HG03103 (cell line): ENCODE measurements at regions not wholly inside any gene's neighbourhood (a gene's known extent, or its start where the extent isn't known, plus 50 kb on each side); places are given as distances from the start of the nearest gene placed in this dataset.

Experiments used
- ATAC-seq: cut with Tn5 transposase; IDR thresholded peaks from one replicate; pipeline ENCODE4 v1.9.1; 2021; ENCODE audit warnings: low read depth; ENCODE audit not compliant: unreplicated experiment

DNA sequence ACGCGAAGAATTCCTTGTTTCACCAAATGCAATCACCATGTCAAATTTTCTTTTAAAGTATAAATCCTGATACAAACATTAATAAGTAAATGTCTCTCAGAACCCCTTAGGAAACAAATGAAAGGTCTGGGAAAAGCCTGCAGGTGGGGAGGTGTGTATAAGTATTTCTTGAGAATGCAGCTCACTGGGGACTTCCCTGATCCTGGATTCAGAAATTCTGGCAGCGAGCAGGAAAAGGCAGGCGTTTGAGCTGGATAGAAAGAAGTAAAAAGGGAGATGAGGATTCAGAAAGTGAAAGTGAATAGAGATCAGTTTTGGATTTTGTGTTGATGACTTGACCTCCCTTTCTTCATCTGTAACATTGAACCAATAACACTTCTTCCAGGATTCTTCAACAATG is 68.3 kb upstream of the CTSC start:
- ATAC-seq = no peak

DNA sequence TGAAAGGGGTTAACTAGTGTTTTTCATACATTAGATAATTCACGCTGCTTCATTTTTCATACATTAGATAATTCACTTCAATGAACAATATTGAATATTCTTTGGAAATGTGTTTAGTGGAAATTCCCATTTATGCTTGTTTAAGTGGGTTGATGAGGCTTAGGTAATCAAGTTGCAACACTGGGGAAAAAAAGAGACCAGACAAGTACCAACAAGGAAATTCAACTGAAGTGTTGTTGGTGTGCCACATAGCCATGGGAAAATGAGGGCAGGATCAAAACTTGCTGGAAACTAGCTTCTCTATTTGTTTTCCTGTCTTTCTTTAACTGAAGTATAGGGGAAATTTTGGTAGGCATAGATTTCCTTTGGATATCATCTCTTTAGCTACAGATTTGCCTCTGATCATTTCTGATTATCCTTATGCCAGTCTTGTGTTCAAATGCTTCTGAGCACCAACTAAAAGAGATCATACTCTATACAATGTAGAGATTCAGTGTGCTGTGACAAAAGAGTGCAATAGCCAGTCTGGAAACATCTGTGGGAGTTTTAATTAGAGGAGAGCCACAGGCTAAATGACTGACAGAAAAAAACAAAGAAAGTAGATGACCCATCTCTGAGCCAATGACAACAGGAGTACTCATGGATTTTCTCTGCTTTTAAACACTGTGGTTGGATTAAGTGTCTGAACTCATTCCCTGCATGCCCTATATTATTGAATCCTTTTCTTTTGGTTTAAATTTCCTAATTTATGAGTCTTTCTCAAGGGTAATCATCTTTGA is 67.6 kb upstream of the CTSC start:
- no peak for ATAC-seq

DNA sequence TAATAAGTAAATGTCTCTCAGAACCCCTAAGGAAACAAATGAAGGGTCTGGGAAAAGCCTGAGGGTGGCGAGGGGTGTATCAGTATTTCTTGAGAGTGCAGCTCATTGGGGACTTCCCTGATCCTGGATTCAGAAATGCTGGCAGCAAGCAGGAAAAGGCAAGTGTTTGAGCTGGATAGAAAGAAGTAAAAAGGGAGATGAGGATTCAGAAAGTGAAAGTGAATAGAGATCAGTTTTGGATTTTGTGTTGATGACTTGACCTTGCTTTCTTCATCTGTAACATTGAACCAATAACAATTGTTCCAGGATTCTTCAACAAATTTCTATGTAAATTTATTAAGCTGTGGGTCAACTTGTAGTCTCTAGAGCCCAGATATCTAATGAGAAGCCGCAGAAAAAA is 66.9 kb upstream of the CTSC start:
- ATAC-seq = no peak

DNA sequence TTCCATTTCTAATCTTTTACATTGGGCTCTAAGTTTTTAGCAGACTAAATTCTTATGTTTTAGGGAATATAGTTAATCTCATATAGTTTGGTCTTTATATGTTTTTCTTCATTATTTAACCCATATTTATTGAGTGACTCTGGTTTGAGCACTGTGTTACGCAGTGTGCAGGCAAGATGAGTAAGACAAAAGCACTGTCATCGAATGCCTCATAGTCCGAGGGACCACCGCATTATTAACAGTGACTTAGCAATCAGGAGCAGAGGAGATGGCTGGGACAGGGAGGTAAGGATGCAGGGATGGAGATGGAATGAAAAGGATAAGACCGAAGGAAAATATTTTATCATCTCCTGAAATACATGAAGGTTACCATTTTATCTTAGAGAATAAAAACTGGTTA is 65.2 kb upstream of the CTSC start:
- ATAC-seq = no peak

DNA sequence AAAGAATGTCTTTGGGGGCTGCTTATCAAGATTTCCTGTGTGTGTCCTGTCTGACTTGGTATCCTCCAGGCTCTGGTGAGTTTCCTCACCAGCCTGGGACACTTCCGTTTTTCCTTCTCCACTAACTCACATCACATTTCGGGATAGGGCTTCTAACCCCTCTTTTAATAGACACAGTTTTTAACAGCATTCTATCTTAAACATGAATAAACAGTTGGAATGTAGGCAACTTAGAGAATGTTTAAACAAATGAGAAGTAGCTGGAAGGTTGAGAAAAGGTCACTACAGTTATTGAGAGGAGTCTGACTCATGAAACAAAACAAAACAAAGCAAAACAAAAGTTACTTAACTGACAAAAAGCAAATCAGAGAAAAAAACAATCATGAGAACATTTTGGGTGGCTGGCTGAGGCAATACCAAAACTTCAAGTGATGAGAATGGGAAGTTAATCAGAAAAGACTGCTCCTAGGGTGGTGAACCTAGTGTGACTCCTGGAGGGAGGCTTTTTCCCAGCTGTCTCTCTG is 64.7 kb upstream of the CTSC start:
- no peak for ATAC-seq

DNA sequence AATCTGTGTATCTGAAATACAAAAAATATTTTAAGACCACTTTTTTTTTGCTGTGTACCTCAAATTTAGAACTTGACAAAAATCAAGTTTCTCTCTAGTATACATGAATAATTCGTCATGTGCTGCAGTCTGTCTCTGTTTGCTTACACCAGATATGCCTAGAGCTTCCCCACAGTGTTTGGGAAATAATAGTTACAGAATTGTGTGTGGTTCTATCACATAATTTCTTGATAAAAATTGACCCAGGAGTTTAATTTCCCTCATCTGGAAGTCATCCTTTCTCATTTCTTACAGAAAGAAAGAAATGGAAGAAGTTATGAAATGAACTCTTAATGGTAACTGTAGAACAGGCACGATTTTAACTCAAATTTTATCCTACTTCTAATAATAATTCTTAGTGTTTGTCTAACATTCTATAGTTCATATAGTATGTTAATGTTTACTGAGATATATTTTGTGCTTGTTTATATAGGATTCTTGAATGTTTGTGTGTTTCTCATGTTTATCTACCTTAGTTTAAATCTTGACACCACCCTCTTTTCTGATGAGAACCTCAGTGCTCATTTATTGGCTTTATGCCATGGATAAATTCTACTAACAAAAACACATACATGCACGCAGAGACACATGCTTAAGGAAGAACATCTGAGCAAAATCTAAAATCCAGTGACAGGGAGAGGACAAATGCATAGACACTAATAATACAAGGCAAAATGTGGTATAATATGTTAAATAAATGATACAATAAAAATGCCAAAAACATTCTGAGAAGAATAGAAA is 61.4 kb upstream of the CTSC start:
- no peak for ATAC-seq

DNA sequence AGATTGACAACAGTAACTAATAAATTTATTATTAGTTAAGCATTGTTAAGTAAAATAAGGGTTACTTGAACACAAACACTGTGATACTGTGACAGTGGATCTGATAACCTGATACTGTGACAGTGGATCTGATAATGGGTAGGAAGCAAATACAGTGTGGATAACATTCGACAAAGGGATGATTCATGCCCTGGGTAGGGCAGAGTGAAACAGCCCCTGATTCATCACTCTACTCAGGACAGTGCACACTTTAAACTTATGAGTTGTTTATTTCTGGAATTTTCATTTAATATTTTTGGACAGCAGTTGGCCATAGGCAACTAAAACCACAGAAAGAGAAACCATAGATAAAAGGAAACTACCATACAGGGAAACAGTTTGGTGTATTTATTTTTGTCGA is 60.8 kb upstream of the CTSC start:
- no peak for ATAC-seq

DNA sequence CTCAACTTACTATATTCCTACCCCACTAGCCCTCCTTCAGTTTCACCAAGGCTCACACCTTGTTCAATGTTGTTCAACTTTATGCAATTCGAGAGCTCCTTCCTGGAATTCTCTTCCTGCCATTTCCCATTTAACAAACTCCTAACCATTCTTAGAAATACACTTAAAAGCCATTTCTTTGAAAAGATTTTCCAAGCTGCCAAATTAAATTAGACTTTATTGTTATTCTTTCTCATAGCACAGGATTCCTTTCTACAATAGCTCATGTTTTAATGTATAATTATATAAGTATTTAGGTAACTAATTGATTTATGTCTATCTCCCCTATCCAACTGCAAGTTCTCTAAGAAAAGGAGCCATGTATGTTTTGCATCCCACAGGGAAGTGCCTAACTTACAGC is 52.7 kb upstream of the CTSC start:
- no peak for ATAC-seq

DNA sequence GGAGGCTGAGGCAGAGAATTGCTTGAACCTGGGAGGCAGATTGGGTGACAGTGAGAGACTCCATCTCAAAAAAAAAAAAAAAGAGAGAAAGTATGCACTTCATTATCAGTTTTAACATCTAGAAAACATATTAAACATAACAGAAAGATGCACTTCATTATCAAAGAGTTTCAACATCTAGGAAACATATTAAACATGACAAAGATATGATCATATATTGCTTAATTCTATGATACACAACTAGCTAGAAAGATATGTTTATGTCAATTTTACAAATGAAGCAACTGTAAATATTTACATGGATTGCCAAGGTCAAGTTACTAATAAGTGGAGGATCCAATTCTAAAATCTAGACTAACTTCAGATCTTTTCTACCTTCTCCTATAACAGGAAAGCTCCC is 50.4 kb upstream of the CTSC start:
- ATAC-seq = no peak
